ENCODE measurements at regions not wholly inside any gene's neighbourhood (a gene's known extent, or its start where the extent isn't known, plus 50 kb on each side); places are given as distances from the start of the nearest gene placed in this dataset.
"Not testable (repeated sequence)": the region's sequence is repeated elsewhere in the genome, so short reads cannot be mapped to it uniquely, and the experiment has no call there.

GRCh38 chr5:108442063-108442651, 60.3 kb upstream of the FBXL17 start:
- TF ChIP-seq CTBP1 (IDR thresholded peaks at IDR 0.05; ENCODE audit: borderline replicate concordance); LEF1 (IDR thresholded peaks at IDR 0.05; ENCODE audit: borderline replicate concordance); FOXM1 (IDR thresholded peaks at IDR 0.05; ENCODE audit: borderline replicate concordance); SUZ12 (IDR thresholded peaks at IDR 0.05); PKNOX1 (IDR thresholded peaks at IDR 0.05); BHLHE40 (IDR thresholded peaks at IDR 0.05; ENCODE audit: borderline replicate concordance); ELF4 (IDR thresholded peaks at IDR 0.05): not testable (repeated sequence)

Measured in HEK293T (cell line).